ENCODE measurements at regions not wholly inside any gene's neighbourhood (a gene's known extent, or its start where the extent isn't known, plus 50 kb on each side); places are given as distances from the start of the nearest gene placed in this dataset.

GRCh38 chr10:6700066-6700465, 120.0 kb upstream of the PRKCQ start:
- no peak for TF ChIP-seq EZH2phosphoT487 (IDR thresholded peaks at IDR 0.05; ENCODE audit: unreplicated experiment)
- TF ChIP-seq, protein P1, sequence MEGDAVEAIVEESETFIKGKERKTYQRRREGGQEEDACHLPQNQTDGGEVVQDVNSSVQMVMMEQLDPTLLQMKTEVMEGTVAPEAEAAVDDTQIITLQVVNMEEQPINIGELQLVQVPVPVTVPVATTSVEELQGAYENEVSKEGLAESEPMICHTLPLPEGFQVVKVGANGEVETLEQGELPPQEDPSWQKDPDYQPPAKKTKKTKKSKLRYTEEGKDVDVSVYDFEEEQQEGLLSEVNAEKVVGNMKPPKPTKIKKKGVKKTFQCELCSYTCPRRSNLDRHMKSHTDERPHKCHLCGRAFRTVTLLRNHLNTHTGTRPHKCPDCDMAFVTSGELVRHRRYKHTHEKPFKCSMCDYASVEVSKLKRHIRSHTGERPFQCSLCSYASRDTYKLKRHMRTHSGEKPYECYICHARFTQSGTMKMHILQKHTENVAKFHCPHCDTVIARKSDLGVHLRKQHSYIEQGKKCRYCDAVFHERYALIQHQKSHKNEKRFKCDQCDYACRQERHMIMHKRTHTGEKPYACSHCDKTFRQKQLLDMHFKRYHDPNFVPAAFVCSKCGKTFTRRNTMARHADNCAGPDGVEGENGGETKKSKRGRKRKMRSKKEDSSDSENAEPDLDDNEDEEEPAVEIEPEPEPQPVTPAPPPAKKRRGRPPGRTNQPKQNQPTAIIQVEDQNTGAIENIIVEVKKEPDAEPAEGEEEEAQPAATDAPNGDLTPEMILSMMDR (conservative IDR thresholded peaks at IDR 0.05; ENCODE audit: low read depth in 2 of 2) = no peak
- no peak for TF ChIP-seq EZH2 (IDR thresholded peaks at IDR 0.05; ENCODE audit: low read depth, unreplicated experiment)
- no peak for TF ChIP-seq POLR2AphosphoS5 (IDR thresholded peaks at IDR 0.05; ENCODE audit: low read depth)
- TF ChIP-seq CREB1 (CRISPR knock-in tag; IDR thresholded peaks at IDR 0.05; ENCODE audit: low read depth) = no peak
- TF ChIP-seq, protein P2, sequence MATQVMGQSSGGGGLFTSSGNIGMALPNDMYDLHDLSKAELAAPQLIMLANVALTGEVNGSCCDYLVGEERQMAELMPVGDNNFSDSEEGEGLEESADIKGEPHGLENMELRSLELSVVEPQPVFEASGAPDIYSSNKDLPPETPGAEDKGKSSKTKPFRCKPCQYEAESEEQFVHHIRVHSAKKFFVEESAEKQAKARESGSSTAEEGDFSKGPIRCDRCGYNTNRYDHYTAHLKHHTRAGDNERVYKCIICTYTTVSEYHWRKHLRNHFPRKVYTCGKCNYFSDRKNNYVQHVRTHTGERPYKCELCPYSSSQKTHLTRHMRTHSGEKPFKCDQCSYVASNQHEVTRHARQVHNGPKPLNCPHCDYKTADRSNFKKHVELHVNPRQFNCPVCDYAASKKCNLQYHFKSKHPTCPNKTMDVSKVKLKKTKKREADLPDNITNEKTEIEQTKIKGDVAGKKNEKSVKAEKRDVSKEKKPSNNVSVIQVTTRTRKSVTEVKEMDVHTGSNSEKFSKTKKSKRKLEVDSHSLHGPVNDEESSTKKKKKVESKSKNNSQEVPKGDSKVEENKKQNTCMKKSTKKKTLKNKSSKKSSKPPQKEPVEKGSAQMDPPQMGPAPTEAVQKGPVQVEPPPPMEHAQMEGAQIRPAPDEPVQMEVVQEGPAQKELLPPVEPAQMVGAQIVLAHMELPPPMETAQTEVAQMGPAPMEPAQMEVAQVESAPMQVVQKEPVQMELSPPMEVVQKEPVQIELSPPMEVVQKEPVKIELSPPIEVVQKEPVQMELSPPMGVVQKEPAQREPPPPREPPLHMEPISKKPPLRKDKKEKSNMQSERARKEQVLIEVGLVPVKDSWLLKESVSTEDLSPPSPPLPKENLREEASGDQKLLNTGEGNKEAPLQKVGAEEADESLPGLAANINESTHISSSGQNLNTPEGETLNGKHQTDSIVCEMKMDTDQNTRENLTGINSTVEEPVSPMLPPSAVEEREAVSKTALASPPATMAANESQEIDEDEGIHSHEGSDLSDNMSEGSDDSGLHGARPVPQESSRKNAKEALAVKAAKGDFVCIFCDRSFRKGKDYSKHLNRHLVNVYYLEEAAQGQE (IDR thresholded peaks at IDR 0.05; ENCODE audit: unreplicated experiment) = no peak
- TF ChIP-seq STAT1 (IDR thresholded peaks at IDR 0.05; ENCODE audit: unreplicated experiment) = no peak
- TF ChIP-seq ETS1 (IDR thresholded peaks at IDR 0.05) = no peak
- TF ChIP-seq ZNF331 (CRISPR knock-in tag; IDR thresholded peaks at IDR 0.05; ENCODE audit: low read depth) = no peak
